Stomach (tissue), 8 donors: ENCODE measurements at regions not wholly inside any gene's neighbourhood (a gene's known extent, or its start where the extent isn't known, plus 50 kb on each side); places are given as distances from the start of the nearest gene placed in this dataset.

Source experiments
- DNase-seq, 2 donors: peaks; one replicate each; pipeline versions ENCODE4 v3.0.0 to v3.0.0-alpha.2; 2013 to 2019
- H3K27ac ChIP-seq, 5 donors: fragments of 200-600 bp in 4 of 5; sonication (generic) in 4 of 5; one replicate each; pipeline ENCODE4 v1.5.1; 2013 to 2019; ENCODE audit warnings: mild to moderate bottlenecking in 1 of 5, moderate library complexity in 1 of 5
- H3K27me3 ChIP-seq, 3 donors: fragments of 200-600 bp; sonication (generic); one replicate each; pipeline ENCODE4 v1.5.1; 2017 to 2019; ENCODE audit warnings: mixed run types in 1 of 3
- H3K36me3 ChIP-seq, 4 donors: fragments of 200-600 bp; sonication (generic); 1 replicate in 3 of 4; 2 replicates in 1 of 4; pipeline ENCODE4 v1.5.1; 2016 to 2019
- H3K4me1 ChIP-seq, 4 donors: fragments of 200-600 bp; sonication (generic); one replicate each; pipeline ENCODE4 v1.5.1; 2016 to 2019
- H3K4me3 ChIP-seq, 4 donors: fragments of 200-600 bp; sonication (generic) in 3 of 4; one replicate each; pipeline ENCODE4 v1.5.1; 2016 to 2019; ENCODE audit warnings: mild to moderate bottlenecking in 1 of 4
- H3K9me3 ChIP-seq, 4 donors: fragments of 200-600 bp; sonication (generic); one replicate each; pipeline ENCODE4 v1.5.1; 2016 to 2019
- CTCF ChIP-seq, 7 experiments: fragments of 450-650 bp in 4 of 7; fragments of 200-600 bp in 3 of 7; sonication (generic) in 3 of 7; IDR thresholded peaks; one replicate each; pipeline ENCODE4 v1.5.1; 2016 to 2019; ENCODE audit warnings: antibody characterized with exemption in 7 of 7, control low read depth in 2 of 7, mild to moderate bottlenecking in 1 of 7
- EP300 ChIP-seq: sonication (generic); formaldehyde crosslinking; IDR thresholded peaks from one replicate; pipeline ENCODE4 v1.6.1; 2017; ENCODE audit warnings: antibody characterized with exemption
- POLR2A ChIP-seq, 4 donors: fragments of 450-650 bp; IDR thresholded peaks; one replicate each; pipeline ENCODE4 v1.6.1; 2016; ENCODE audit warnings: antibody characterized with exemption in 4 of 4, control low read depth in 2 of 4, mild to moderate bottlenecking in 1 of 4, moderate library complexity in 1 of 4
- POLR2AphosphoS5 ChIP-seq, 3 donors: sonication (generic); formaldehyde crosslinking; IDR thresholded peaks; one replicate each; pipeline ENCODE4 v1.6.1; 2016; ENCODE audit warnings: antibody characterized with exemption in 3 of 3
- WGBS, 5 donors: extraction: QIAGEN DNeasy Blood & Tissue Kit in 3 of 5; methylation state at CpG; one replicate each; pipeline versions ENCODE4 v1.1.5 to v1.1.7; 2013 to 2018; 5-methylcytosine and 5-hydroxymethylcytosine counted together
- intact Hi-C: fragments of 100-400 bp; cut with DNase I; formaldehyde crosslinking; loops from one replicate; pipeline ENCODE4 v1.15.1; 2023; ENCODE audit warnings: low total_unique reads
- donor health status: healthy with polysubstance abuse.
- donor health status: Bipolar disorder and iron deficiency.
- donor health status: healthy.

- Histone ChIP-seq H3K4me1 (no peaks in the 10 kb centered on the region), H3K27me3 (no peaks in the 10 kb centered on the region), H3K9me3 (peaks cover 0 to 7% (median 6%) of the 10 kb centered on the region in 4 donors), H3K36me3 (no peaks in the 10 kb centered on the region), H3K27ac (no peak overlapping the region), H3K4me3 (no peak overlapping the region)
- TF ChIP-seq POLR2A (IDR thresholded peaks at IDR 0.05) (no peak), CTCF (IDR thresholded peaks at IDR 0.05) (no peak), EP300 (no peak), POLR2AphosphoS5 (IDR thresholded peaks at IDR 0.05) (no peak)
- WGBS, 5 donors, result 78 to 92% (median 83%) methylated on average over 1 of the region's 1 CpG
- no peak for DNase-seq
- intact Hi-C loops, result no loop called here
These were observed 1260.9 kb upstream of the C9orf72 start for GRCh38 chr9:28834156-28834555.

DNA sequence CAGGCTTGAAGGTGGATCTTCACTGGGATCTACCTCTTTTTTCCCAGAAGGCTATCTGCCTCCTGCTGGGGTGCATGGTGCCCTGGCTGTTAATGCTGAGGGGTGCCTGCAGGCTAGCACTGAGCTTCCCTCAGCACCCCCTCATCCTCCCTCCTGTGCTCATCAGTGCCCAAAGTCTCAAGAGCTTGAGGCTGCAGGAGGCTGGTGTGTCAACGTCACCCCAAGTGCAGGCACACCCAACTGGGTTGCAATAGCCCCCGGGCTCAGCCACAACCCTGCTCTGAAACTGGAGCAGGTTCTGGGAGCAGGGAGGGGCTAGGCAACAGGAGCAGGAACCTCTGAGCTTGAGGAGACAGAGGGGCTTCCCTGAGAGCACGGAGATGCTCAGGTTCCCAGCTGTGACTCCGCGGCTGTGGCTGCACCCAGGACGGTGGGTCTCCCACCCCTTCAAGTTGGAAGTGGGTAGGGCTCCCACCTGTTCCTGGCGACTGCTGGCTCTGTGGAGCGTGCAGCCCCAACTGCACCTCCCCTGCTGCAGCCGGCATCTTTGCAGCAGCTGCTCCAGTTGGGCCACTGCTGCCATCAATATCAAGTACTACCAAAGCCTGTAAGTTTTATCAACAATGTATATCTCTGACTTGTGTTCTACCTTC is 1266.6 kb upstream of the C9orf72 start:
- peaks cover 0 to 15% (median 10%) of the 10 kb centered on the region in 4 donors for H3K9me3 ChIP-seq
- no peak overlapping the region for H3K4me3 ChIP-seq
- no peaks in the 10 kb centered on the region for H3K27me3 ChIP-seq
- H3K36me3 ChIP-seq, result no peaks in the 10 kb centered on the region
- no peak for DNase-seq
- intact Hi-C loops, result no loop called here
- WGBS, 5 donors, result 87 to 96% (median 91%) methylated on average over 3 to 9 of the region's 9 CpGs
- H3K4me1 ChIP-seq, result no peaks in the 10 kb centered on the region
- TF ChIP-seq POLR2A (IDR thresholded peaks at IDR 0.05) (no peak), POLR2AphosphoS5 (IDR thresholded peaks at IDR 0.05) (no peak), CTCF (IDR thresholded peaks at IDR 0.05) (no peak), EP300 (no peak)
- no peak overlapping the region for H3K27ac ChIP-seq

DNA sequence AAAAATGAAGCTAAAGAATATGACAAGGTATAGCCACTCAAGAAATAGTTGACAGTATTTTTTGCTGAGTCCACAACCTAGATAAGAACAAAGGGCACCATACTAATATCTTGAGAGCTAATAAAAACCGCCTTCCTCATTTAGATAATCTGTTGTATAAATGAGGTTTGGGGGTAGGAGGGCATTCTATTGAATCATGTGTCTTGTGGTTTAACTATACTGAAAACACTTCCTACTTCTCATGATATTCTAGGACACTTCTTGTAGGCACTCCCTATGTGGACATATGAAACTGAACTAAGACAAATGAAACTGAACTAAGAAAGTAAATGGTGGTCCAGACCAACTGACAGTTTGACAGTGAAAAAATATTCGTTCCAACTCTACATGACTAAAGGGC is 1268.5 kb upstream of the C9orf72 start:
- H3K27ac ChIP-seq, result no peak overlapping the region
- H3K27me3 ChIP-seq, result no peaks in the 10 kb centered on the region
- H3K4me3 ChIP-seq, result no peak overlapping the region
- intact Hi-C loops, result no loop called here
- 63 to 77% (median 67%) methylated on average over 2 of the region's 2 CpGs for WGBS, 5 donors
- no peak for DNase-seq
- peaks cover 0 to 15% (median 10%) of the 10 kb centered on the region in 4 donors for H3K9me3 ChIP-seq
- no peaks in the 10 kb centered on the region for H3K4me1 ChIP-seq
- H3K36me3 ChIP-seq, result no peaks in the 10 kb centered on the region
- TF ChIP-seq POLR2A (IDR thresholded peaks at IDR 0.05) (no peak), EP300 (no peak), CTCF (IDR thresholded peaks at IDR 0.05) (no peak), POLR2AphosphoS5 (IDR thresholded peaks at IDR 0.05) (no peak)

GRCh38 chr9:28847331-28847730 is 1274.0 kb upstream of the C9orf72 start:
- intact Hi-C loops, result no loop called here
- TF ChIP-seq CTCF (IDR thresholded peaks at IDR 0.05) (no peak), POLR2A (IDR thresholded peaks at IDR 0.05) (no peak), EP300 (no peak), POLR2AphosphoS5 (IDR thresholded peaks at IDR 0.05) (no peak)
- 85 to 94% (median 93%) methylated on average over 1 of the region's 1 CpG for WGBS, 5 donors

More at GRCh38 chr9:28847331-28847730, 1274.0 kb upstream of the C9orf72 start:
- Histone ChIP-seq H3K4me3 (no peak overlapping the region), H3K9me3 (no peaks in the 10 kb centered on the region), H3K36me3 (no peaks in the 10 kb centered on the region), H3K4me1 (no peaks in the 10 kb centered on the region), H3K27ac (no peak overlapping the region), H3K27me3 (no peaks in the 10 kb centered on the region)
- DNase-seq, result no peak
